SK-N-SH treated with all-trans-retinoic acid at 6 μM for 48 hours (cell line): ENCODE measurements at regions not wholly inside any gene's neighbourhood (a gene's known extent, or its start where the extent isn't known, plus 50 kb on each side); places are given as distances from the start of the nearest gene placed in this dataset.

Experiments
- ATAC-seq: fragments of 200-7000 bp; cut with Tn5 transposase; 3 replicates; pipeline ENCODE4 v1.9.1; 2020; ENCODE audit warnings: mild to moderate bottlenecking, moderate library complexity
- ARNTL ChIP-seq: fragments of 450-650 bp; formaldehyde crosslinking; IDR thresholded peaks from 2 replicates; pipeline ENCODE4 v1.5.0; 2020; ENCODE audit warnings: low read depth, mild to moderate bottlenecking, moderate library complexity, borderline replicate concordance
- BACH2 ChIP-seq: fragments of 250-450 bp; sonication (Bioruptor Pico); IDR thresholded peaks from 2 replicates; pipeline ENCODE4 v1.9.0; 2021; ENCODE audit warnings: mild to moderate bottlenecking, borderline replicate concordance
- CSDC2 ChIP-seq: fragments of 250-450 bp; sonication (Bioruptor Pico); IDR thresholded peaks from 2 replicates; pipeline ENCODE4 v1.5.0; 2020; ENCODE audit warnings: mild to moderate bottlenecking, moderate library complexity
- ESRRG ChIP-seq: fragments of 250-450 bp; sonication (Bioruptor Pico); IDR thresholded peaks from 2 replicates; pipeline ENCODE4 v1.6.1; 2021; ENCODE audit warnings: mild to moderate bottlenecking
- GLIS3 ChIP-seq: fragments of 250-450 bp; sonication (Bioruptor Pico); IDR thresholded peaks from 2 replicates; pipeline ENCODE4 v1.5.0; 2020; ENCODE audit warnings: mild to moderate bottlenecking, moderate library complexity
- ISL1 ChIP-seq: fragments of 250-450 bp; sonication (Bioruptor Pico); IDR thresholded peaks from 2 replicates; pipeline ENCODE4 v2.1.2; 2022; ENCODE audit warnings: mild to moderate bottlenecking, moderate library complexity
- OSR1 ChIP-seq: fragments of 250-450 bp; sonication (Bioruptor Pico); IDR thresholded peaks from 2 replicates; pipeline ENCODE4 v1.8.0; 2022; ENCODE audit warnings: moderate library complexity, mild to moderate bottlenecking, inconsistent platforms
- PATZ1 ChIP-seq: fragments of 250-450 bp; sonication (Bioruptor Pico); IDR thresholded peaks from 2 replicates; pipeline ENCODE4 v1.8.0; 2020; ENCODE audit warnings: mild to moderate bottlenecking, moderate library complexity, borderline replicate concordance
- PPARA ChIP-seq: fragments of 250-450 bp; sonication (Bioruptor Pico); IDR thresholded peaks from 2 replicates; pipeline ENCODE4 v1.5.0; 2020; ENCODE audit warnings: mild to moderate bottlenecking, borderline replicate concordance
- RARB ChIP-seq: fragments of 250-450 bp; sonication (Bioruptor Pico); IDR thresholded peaks from 2 replicates; pipeline ENCODE4 v1.8.0; 2021; ENCODE audit warnings: mild to moderate bottlenecking, moderate library complexity
- SNAI2 ChIP-seq: fragments of 250-450 bp; sonication (Bioruptor Pico); IDR thresholded peaks from 2 replicates; pipeline ENCODE4 v1.5.0; 2020; ENCODE audit warnings: mild to moderate bottlenecking, moderate library complexity
- TCF4 ChIP-seq: fragments of 250-450 bp; sonication (Bioruptor Pico); IDR thresholded peaks from 2 replicates; pipeline ENCODE4 v1.8.0; 2021; ENCODE audit warnings: mild to moderate bottlenecking, moderate library complexity, borderline replicate concordance
- TOX ChIP-seq: fragments of 250-450 bp; sonication (Bioruptor Pico); IDR thresholded peaks from 2 replicates; pipeline ENCODE4 v1.8.0; 2021; ENCODE audit warnings: mild to moderate bottlenecking, moderate library complexity, borderline replicate concordance
- TSHZ2 ChIP-seq: fragments of 250-450 bp; sonication (Bioruptor Pico); IDR thresholded peaks from 2 replicates; pipeline ENCODE4 v1.5.0; 2020; ENCODE audit warnings: mild to moderate bottlenecking, moderate library complexity
- ZC3H10 ChIP-seq: fragments of 250-450 bp; sonication (Bioruptor Pico); IDR thresholded peaks from 2 replicates; pipeline ENCODE4 v1.5.1; 2021; ENCODE audit warnings: mild to moderate bottlenecking, moderate library complexity
- ZFP3 ChIP-seq: fragments of 250-450 bp; sonication (Bioruptor Pico); IDR thresholded peaks from 2 replicates; pipeline ENCODE4 v1.5.0; 2020; ENCODE audit warnings: mild to moderate bottlenecking, moderate library complexity
- ZFP30 ChIP-seq: fragments of 450-650 bp; formaldehyde crosslinking; IDR thresholded peaks from 2 replicates; pipeline ENCODE4 v1.5.0; 2022; ENCODE audit warnings: mild to moderate bottlenecking, moderate library complexity
- ZNF565 ChIP-seq: fragments of 450-650 bp; formaldehyde crosslinking; conservative IDR thresholded peaks from 2 replicates; pipeline ENCODE4 v1.5.0; 2020; ENCODE audit warnings: low read depth, mild to moderate bottlenecking, moderate library complexity
- ZNF70 ChIP-seq: fragments of 450-650 bp; formaldehyde crosslinking; IDR thresholded peaks from 2 replicates; pipeline ENCODE4 v1.5.0; 2020; ENCODE audit warnings: mild to moderate bottlenecking, moderate library complexity
- ZNF8 ChIP-seq: fragments of 450-650 bp; formaldehyde crosslinking; IDR thresholded peaks from 2 replicates; pipeline ENCODE4 v1.5.0; 2020; ENCODE audit warnings: mild to moderate bottlenecking, moderate library complexity
- TF ChIP-seq, protein P1 (sequence below): fragments of 250-450 bp; sonication (Bioruptor Pico); IDR thresholded peaks from 2 replicates; pipeline ENCODE4 v1.5.1; 2021; ENCODE audit warnings: mild to moderate bottlenecking, moderate library complexity
- TF ChIP-seq, protein P2 (sequence below): fragments of 250-450 bp; sonication (Bioruptor Pico); IDR thresholded peaks from 2 replicates; pipeline ENCODE4 v1.8.0; 2021; ENCODE audit warnings: low read depth, mild to moderate bottlenecking, moderate library complexity, borderline replicate concordance
- TF ChIP-seq, protein P3 (sequence below): fragments of 250-450 bp; sonication (Bioruptor Pico); IDR thresholded peaks from 2 replicates; pipeline ENCODE4 v1.5.1; 2020; ENCODE audit warnings: low read depth, mild to moderate bottlenecking, moderate library complexity

GRCh38 chr2:81445176-81445575 lies 1140.6 kb upstream of the LRRTM1 start:
- TF ChIP-seq, protein P1, sequence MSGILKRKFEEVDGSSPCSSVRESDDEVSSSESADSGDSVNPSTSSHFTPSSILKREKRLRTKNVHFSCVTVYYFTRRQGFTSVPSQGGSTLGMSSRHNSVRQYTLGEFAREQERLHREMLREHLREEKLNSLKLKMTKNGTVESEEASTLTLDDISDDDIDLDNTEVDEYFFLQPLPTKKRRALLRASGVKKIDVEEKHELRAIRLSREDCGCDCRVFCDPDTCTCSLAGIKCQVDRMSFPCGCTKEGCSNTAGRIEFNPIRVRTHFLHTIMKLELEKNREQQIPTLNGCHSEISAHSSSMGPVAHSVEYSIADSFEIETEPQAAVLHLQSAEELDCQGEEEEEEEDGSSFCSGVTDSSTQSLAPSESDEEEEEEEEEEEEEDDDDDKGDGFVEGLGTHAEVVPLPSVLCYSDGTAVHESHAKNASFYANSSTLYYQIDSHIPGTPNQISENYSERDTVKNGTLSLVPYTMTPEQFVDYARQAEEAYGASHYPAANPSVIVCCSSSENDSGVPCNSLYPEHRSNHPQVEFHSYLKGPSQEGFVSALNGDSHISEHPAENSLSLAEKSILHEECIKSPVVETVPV = no peak
- TF ChIP-seq CSDC2 (CRISPR knock-in tag) (no peak), OSR1 (CRISPR knock-in tag) (no peak), ZNF70 (CRISPR knock-in tag) (no peak), ISL1 (CRISPR knock-in tag) (no peak), SNAI2 (no peak), TSHZ2 (CRISPR knock-in tag) (no peak), TCF4 (no peak), ESRRG (no peak), ZFP3 (CRISPR knock-in tag) (no peak), RARB (no peak), TOX (CRISPR knock-in tag) (no peak), BACH2 (CRISPR knock-in tag) (no peak)
- TF ChIP-seq, protein P2, sequence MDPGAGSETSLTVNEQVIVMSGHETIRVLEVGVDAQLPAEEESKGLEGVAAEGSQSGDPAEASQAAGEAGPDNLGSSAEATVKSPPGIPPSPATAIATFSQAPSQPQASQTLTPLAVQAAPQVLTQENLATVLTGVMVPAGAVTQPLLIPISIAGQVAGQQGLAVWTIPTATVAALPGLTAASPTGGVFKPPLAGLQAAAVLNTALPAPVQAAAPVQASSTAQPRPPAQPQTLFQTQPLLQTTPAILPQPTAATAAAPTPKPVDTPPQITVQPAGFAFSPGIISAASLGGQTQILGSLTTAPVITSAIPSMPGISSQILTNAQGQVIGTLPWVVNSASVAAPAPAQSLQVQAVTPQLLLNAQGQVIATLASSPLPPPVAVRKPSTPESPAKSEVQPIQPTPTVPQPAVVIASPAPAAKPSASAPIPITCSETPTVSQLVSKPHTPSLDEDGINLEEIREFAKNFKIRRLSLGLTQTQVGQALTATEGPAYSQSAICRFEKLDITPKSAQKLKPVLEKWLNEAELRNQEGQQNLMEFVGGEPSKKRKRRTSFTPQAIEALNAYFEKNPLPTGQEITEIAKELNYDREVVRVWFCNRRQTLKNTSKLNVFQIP (CRISPR knock-in tag) = no peak
- ATAC-seq = no peak

- no peak for ATAC-seq
These were observed 1133.0 kb upstream of the LRRTM1 start for GRCh38 chr2:81437456-81438000.

DNA sequence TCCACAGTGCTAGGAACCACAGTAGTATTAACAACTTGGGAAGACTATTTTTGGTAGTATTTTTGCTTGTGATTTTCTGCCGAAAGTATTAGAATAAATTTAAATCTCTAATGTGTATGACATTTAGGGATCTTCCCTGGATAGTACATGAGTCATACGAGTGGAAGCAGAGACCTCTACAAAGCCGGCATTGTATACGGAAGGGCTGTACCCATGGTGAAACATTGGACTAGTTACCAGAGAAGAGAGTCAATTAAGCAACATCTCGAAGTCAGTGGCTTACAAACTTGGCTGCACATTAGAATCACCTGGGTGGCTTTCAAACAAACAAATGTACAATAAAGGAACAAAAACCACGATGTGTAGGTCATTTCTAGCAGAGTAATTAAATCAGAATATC lies 1131.7 kb upstream of the LRRTM1 start:
- no peak for TF ChIP-seq TCF4
- TF ChIP-seq TSHZ2 (CRISPR knock-in tag) = no peak
- TF ChIP-seq OSR1 (CRISPR knock-in tag) = no peak
- no peak for TF ChIP-seq ISL1 (CRISPR knock-in tag)
- TF ChIP-seq ZNF565 (CRISPR knock-in tag) = no peak
- no peak for TF ChIP-seq GLIS3 (CRISPR knock-in tag)
- no peak for TF ChIP-seq CSDC2 (CRISPR knock-in tag)
- no peak for TF ChIP-seq SNAI2
- TF ChIP-seq ZNF8 (CRISPR knock-in tag) = no peak
- no peak for ATAC-seq

More at GRCh38 chr2:81437456-81438000, 1133.0 kb upstream of the LRRTM1 start:
- TF ChIP-seq ZNF70 (CRISPR knock-in tag) = no peak
- TF ChIP-seq TOX (CRISPR knock-in tag) = no peak
- TF ChIP-seq ARNTL (CRISPR knock-in tag) = no peak
- no peak for TF ChIP-seq GLIS3 (CRISPR knock-in tag)
- TF ChIP-seq ISL1 (CRISPR knock-in tag) = no peak

DNA sequence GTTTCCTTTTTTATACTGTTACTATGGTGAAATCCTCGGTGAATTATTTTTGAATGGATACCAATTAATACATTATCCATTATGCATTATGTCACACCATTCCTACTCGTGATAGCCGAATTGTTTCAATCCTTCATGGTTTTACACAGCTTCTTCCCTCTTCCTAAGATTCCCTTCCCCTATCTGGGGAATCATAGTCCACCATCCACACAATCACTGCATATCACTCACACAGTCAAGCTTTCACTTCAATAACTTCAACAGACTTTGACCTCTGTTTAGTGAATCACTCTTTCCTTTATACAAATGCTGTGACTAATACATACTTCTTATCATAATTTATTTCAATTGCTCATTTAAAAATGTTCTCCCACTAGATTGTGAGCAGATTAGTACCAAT lies 1108.1 kb upstream of the LRRTM1 start:
- ATAC-seq = no peak
- no peak for TF ChIP-seq TOX (CRISPR knock-in tag)
- no peak for TF ChIP-seq PATZ1 (CRISPR knock-in tag)
- TF ChIP-seq OSR1 (CRISPR knock-in tag) = no peak
- TF ChIP-seq ZFP30 (CRISPR knock-in tag) = no peak
- TF ChIP-seq ZFP3 (CRISPR knock-in tag) = no peak
- TF ChIP-seq ESRRG = no peak
- TF ChIP-seq SNAI2 = no peak
- TF ChIP-seq, protein P3, sequence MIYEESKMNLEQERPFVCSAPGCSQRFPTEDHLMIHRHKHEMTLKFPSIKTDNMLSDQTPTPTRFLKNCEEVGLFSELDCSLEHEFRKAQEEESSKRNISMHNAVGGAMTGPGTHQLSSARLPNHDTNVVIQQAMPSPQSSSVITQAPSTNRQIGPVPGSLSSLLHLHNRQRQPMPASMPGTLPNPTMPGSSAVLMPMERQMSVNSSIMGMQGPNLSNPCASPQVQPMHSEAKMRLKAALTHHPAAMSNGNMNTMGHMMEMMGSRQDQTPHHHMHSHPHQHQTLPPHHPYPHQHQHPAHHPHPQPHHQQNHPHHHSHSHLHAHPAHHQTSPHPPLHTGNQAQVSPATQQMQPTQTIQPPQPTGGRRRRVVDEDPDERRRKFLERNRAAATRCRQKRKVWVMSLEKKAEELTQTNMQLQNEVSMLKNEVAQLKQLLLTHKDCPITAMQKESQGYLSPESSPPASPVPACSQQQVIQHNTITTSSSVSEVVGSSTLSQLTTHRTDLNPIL (CRISPR knock-in tag) = no peak
- TF ChIP-seq ZC3H10 = no peak
- TF ChIP-seq, protein P1 = no peak
- TF ChIP-seq PPARA (CRISPR knock-in tag) = no peak
- TF ChIP-seq BACH2 (CRISPR knock-in tag) = no peak
